ENCODE measurements at regions not wholly inside any gene's neighbourhood (a gene's known extent, or its start where the extent isn't known, plus 50 kb on each side); places are given as distances from the start of the nearest gene placed in this dataset.

DNA sequence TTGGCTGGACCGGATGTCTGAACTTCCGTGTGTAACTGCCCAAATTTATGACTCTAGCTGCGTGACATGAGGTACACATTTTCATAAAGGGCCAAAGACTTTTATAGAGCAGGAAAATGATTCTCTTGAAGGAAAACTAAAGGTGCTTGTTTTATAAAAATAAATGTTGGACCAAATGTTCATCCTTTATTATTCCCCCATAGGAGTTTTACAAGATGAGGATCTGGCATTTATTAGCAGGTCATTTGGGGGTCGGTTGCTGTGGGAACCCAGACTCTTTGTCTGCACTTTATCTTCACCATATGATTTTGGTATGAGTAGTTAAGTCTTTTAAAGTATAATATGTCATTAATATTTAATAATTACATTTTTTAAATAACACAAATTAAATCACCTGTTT is 571.2 kb downstream of the EFNA5 start:
- H3K27me3 ChIP-seq = no peaks in the 10 kb centered on the region
- H3K4me1 ChIP-seq (ENCODE audit: control insufficient read depth in 1 of 2, insufficient read depth in 1 of 2, low read depth in 1 of 2, low read length in 1 of 2) = no peaks in the 10 kb centered on the region
- no peak overlapping the region for H3K27ac ChIP-seq
- H3K9me3 ChIP-seq = no peaks in the 10 kb centered on the region
- H3K36me3 ChIP-seq = no peaks in the 10 kb centered on the region
- TF ChIP-seq, protein P1, sequence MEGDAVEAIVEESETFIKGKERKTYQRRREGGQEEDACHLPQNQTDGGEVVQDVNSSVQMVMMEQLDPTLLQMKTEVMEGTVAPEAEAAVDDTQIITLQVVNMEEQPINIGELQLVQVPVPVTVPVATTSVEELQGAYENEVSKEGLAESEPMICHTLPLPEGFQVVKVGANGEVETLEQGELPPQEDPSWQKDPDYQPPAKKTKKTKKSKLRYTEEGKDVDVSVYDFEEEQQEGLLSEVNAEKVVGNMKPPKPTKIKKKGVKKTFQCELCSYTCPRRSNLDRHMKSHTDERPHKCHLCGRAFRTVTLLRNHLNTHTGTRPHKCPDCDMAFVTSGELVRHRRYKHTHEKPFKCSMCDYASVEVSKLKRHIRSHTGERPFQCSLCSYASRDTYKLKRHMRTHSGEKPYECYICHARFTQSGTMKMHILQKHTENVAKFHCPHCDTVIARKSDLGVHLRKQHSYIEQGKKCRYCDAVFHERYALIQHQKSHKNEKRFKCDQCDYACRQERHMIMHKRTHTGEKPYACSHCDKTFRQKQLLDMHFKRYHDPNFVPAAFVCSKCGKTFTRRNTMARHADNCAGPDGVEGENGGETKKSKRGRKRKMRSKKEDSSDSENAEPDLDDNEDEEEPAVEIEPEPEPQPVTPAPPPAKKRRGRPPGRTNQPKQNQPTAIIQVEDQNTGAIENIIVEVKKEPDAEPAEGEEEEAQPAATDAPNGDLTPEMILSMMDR (IDR thresholded peaks at IDR 0.05) = no peak
- H3K4me3 ChIP-seq (ENCODE audit: low read depth in 1 of 2, low read length in 1 of 2) = no peak overlapping the region

DNA sequence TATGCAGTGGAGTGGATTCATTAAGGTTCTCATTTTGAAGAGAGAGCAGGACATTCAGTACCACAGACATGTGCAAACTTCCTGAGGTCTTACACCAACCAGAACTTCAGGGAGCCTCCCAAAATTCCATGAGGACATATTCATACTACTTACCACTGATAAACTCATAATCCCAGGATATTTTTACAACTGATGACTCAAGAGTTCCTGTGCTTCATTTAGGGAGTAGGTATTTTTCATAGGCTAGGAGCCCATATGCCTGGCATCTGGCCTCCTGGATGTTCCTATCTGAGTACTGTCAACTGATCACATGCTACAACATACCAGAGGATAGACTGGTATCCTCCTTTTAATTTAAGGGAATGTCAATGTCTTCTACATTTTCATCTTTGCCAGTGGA is 578.0 kb downstream of the EFNA5 start:
- Histone ChIP-seq H3K27ac (no peak overlapping the region), H3K27me3 (no peaks in the 10 kb centered on the region), H3K4me1 (ENCODE audit: control insufficient read depth in 1 of 2, insufficient read depth in 1 of 2, low read depth in 1 of 2, low read length in 1 of 2) (no peaks in the 10 kb centered on the region), H3K9me3 (peaks cover 5% of the 10 kb centered on the region), H3K36me3 (no peaks in the 10 kb centered on the region), H3K4me3 (ENCODE audit: low read depth in 1 of 2, low read length in 1 of 2) (no peak overlapping the region)
- TF ChIP-seq, protein P1 (IDR thresholded peaks at IDR 0.05) = no peak

DNA sequence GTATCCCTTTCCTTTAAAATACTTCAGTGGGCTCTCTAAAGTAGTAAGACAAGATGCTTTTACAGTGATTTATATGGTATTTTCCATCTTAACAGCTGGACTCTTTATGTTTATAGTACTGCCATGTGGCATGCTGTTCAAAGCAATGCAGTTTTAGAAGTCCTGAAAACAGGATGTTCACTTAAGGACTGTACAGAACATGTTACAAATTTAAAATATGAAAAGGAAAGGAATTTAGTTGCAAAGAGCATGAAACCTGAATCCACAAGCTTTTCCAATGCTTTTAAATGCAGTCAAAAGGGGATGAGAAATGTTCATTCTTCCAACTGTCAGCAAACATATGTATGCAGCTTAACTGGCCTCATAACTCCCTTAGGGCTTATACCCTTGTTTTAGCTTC is 580.2 kb downstream of the EFNA5 start:
- no peaks in the 10 kb centered on the region for H3K4me1 ChIP-seq (ENCODE audit: control insufficient read depth in 1 of 2, insufficient read depth in 1 of 2, low read depth in 1 of 2, low read length in 1 of 2)
- no peak overlapping the region for H3K27ac ChIP-seq
- H3K27me3 ChIP-seq = no peaks in the 10 kb centered on the region
- H3K4me3 ChIP-seq (ENCODE audit: low read depth in 1 of 2, low read length in 1 of 2) = no peak overlapping the region
- peaks cover 5% of the 10 kb centered on the region for H3K9me3 ChIP-seq
- no peaks in the 10 kb centered on the region for H3K36me3 ChIP-seq
- TF ChIP-seq, protein P1 (IDR thresholded peaks at IDR 0.05) = no peak

DNA sequence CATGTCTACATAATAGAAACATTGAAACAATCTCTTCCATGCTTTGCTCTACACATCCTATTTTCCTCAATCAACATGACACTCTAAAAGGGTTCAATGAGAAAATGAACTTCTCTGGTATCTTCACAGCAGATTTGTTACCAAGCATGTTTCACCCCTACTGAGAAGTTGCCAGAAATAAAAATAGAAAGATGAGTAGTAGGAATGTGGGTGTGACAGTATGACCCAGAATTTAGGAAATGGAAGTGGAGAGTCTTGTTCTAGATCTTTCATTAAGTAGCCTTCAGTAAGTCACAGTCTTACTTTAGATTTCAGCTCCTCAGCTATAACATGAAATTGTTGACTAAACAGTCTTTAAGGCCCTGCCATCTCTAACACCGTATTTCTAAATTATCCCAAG is 581.8 kb downstream of the EFNA5 start:
- no peaks in the 10 kb centered on the region for H3K36me3 ChIP-seq
- no peaks in the 10 kb centered on the region for H3K4me1 ChIP-seq (ENCODE audit: control insufficient read depth in 1 of 2, insufficient read depth in 1 of 2, low read depth in 1 of 2, low read length in 1 of 2)
- TF ChIP-seq, protein P1 (IDR thresholded peaks at IDR 0.05) = no peak
- no peak overlapping the region for H3K27ac ChIP-seq
- peaks cover 5% of the 10 kb centered on the region for H3K9me3 ChIP-seq
- H3K4me3 ChIP-seq (ENCODE audit: low read depth in 1 of 2, low read length in 1 of 2) = no peak overlapping the region
- H3K27me3 ChIP-seq = no peaks in the 10 kb centered on the region

DNA sequence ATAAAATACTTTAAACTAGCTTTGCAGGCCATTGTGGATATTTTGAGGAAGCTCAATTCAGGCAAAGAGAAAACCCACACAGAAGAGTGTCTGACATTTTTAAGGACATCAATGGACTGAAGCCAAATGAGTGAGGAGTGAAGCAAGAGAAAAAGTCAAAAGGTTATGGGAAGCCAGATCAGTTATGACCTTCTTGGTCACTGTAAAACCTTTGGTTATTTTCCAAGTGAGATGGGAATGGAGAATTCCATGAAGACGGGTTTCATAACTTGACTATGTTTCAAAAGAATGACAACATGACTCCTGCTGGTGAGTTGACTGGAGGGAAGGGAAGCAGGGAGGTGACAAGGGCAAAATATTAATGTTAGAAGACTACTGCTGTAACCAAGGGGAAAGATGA is 585.2 kb downstream of the EFNA5 start:
- Histone ChIP-seq H3K27ac (no peak overlapping the region), H3K36me3 (no peaks in the 10 kb centered on the region), H3K9me3 (no peaks in the 10 kb centered on the region), H3K4me1 (ENCODE audit: control insufficient read depth in 1 of 2, insufficient read depth in 1 of 2, low read depth in 1 of 2, low read length in 1 of 2) (no peaks in the 10 kb centered on the region), H3K27me3 (no peaks in the 10 kb centered on the region), H3K4me3 (ENCODE audit: low read depth in 1 of 2, low read length in 1 of 2) (no peak overlapping the region)
- TF ChIP-seq, protein P1 (IDR thresholded peaks at IDR 0.05) = no peak

DNA sequence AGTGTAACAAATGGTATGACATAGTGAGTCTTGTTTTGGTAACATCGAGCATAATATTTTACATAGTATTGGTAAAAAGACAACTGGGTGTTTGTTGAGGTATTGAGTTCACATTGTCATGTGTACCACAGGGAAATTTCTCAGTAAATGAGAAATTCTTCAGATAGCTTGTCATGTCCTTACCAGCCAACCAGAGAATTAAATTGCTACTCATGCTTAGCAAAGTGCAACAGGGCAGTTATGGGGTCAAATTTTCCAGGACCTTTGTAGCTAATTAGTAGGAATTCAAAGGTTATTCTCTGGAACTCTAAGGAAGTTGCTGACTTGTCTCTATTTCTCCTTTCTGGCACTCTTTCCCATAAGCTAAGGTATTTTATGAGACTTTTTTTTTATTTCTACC is 595.7 kb downstream of the EFNA5 start:
- Histone ChIP-seq H3K27ac (no peak overlapping the region), H3K27me3 (no peaks in the 10 kb centered on the region), H3K9me3 (no peaks in the 10 kb centered on the region), H3K4me1 (ENCODE audit: control insufficient read depth in 1 of 2, insufficient read depth in 1 of 2, low read depth in 1 of 2, low read length in 1 of 2) (no peaks in the 10 kb centered on the region), H3K4me3 (ENCODE audit: low read depth in 1 of 2, low read length in 1 of 2) (no peak overlapping the region), H3K36me3 (no peaks in the 10 kb centered on the region)
- TF ChIP-seq, protein P1 (IDR thresholded peaks at IDR 0.05) = no peak

Data from neutrophil (primary cell).